ENCODE measurements at regions not wholly inside any gene's neighbourhood (a gene's known extent, or its start where the extent isn't known, plus 50 kb on each side); places are given as distances from the start of the nearest gene placed in this dataset.

GRCh38 chr14:85123755-85124154 is 406.2 kb upstream of the FLRT2 start:
- Histone ChIP-seq H2AFZ (ENCODE audit: low read depth, low read length) (no peak overlapping the region), H3K9ac (ENCODE audit: low read depth, low read length) (no peak overlapping the region), H3K4me2 (ENCODE audit: insufficient read depth, low read length) (no peak overlapping the region), H3K9me3 (ENCODE audit: insufficient read depth, low read length, severe bottlenecking) (no peaks in the 10 kb centered on the region), H3K4me1 (ENCODE audit: insufficient read depth, low read length) (no peaks in the 10 kb centered on the region), H3K27me3 (ENCODE audit: insufficient read depth, low read length, poor library complexity) (no peaks in the 10 kb centered on the region), H3K27ac (ENCODE audit: low read length) (no peak overlapping the region), H3K36me3 (ENCODE audit: insufficient read depth, low read length) (no peaks in the 10 kb centered on the region), H3K4me3 (ENCODE audit: low read depth in 1 of 2, low read length in 2 of 2) (no peak overlapping the region), H3K79me2 (ENCODE audit: insufficient read depth, low read length) (no peaks in the 10 kb centered on the region), H4K20me1 (ENCODE audit: insufficient read depth, low read length) (no peaks in the 10 kb centered on the region)
- ATAC-seq (ENCODE audit: insufficient read depth, low read depth) (no peak), DNase-seq (no peak)
- TF ChIP-seq EZH2 (IDR thresholded peaks at IDR 0.05; ENCODE audit: borderline replicate concordance, low read depth, low read length, severe bottlenecking), result no peak
- TF ChIP-seq, protein P1, sequence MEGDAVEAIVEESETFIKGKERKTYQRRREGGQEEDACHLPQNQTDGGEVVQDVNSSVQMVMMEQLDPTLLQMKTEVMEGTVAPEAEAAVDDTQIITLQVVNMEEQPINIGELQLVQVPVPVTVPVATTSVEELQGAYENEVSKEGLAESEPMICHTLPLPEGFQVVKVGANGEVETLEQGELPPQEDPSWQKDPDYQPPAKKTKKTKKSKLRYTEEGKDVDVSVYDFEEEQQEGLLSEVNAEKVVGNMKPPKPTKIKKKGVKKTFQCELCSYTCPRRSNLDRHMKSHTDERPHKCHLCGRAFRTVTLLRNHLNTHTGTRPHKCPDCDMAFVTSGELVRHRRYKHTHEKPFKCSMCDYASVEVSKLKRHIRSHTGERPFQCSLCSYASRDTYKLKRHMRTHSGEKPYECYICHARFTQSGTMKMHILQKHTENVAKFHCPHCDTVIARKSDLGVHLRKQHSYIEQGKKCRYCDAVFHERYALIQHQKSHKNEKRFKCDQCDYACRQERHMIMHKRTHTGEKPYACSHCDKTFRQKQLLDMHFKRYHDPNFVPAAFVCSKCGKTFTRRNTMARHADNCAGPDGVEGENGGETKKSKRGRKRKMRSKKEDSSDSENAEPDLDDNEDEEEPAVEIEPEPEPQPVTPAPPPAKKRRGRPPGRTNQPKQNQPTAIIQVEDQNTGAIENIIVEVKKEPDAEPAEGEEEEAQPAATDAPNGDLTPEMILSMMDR (IDR thresholded peaks at IDR 0.05; ENCODE audit: borderline replicate concordance, extremely low read depth, low read length, poor library complexity, severe bottlenecking), result no peak

DNA sequence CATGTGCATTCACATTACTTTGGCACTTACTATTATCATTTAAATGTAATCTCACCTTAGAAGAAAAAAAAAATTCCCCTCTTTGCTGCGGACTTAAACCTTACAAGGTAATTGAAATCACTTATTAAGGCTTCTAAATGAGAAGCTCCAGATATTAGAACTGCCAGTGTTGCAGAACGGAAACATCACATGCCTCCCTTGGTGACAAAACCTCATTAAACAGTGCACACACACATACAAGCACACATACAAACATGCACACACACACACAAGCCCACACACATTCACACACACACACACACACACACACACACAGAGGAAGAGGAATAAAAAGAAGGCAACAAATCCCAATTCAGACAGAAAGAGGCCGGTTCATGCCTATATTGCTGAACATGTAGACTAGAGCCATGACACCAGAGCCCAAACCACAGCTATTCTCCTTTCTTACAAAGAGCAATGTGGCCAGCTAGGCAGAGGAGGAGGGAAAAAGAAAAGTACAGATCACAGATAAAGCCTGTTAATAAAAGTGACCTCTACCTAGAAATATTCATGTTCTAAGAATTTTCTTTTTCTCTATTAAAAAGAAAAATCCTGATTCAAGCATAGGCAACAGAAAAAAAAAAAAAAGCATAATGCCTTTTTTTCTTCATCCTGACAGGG is 405.2 kb upstream of the FLRT2 start:
- ATAC-seq (ENCODE audit: insufficient read depth, low read depth) (no peak), DNase-seq (no peak)
- H3K27ac ChIP-seq (ENCODE audit: low read length), result no peak overlapping the region
- H3K27me3 ChIP-seq (ENCODE audit: insufficient read depth, low read length, poor library complexity), result no peaks in the 10 kb centered on the region
- no peak for TF ChIP-seq EZH2 (IDR thresholded peaks at IDR 0.05; ENCODE audit: borderline replicate concordance, low read depth, low read length, severe bottlenecking)
- TF ChIP-seq, protein P1 (IDR thresholded peaks at IDR 0.05; ENCODE audit: borderline replicate concordance, extremely low read depth, low read length, poor library complexity, severe bottlenecking), result no peak
- H3K9ac ChIP-seq (ENCODE audit: low read depth, low read length), result no peak overlapping the region
- H3K4me2 ChIP-seq (ENCODE audit: insufficient read depth, low read length), result no peak overlapping the region
- no peaks in the 10 kb centered on the region for H3K9me3 ChIP-seq (ENCODE audit: insufficient read depth, low read length, severe bottlenecking)
- no peak overlapping the region for H3K4me3 ChIP-seq (ENCODE audit: low read depth in 1 of 2, low read length in 2 of 2)
- no peaks in the 10 kb centered on the region for H4K20me1 ChIP-seq (ENCODE audit: insufficient read depth, low read length)
- H3K36me3 ChIP-seq (ENCODE audit: insufficient read depth, low read length), result no peaks in the 10 kb centered on the region
- no peak overlapping the region for H2AFZ ChIP-seq (ENCODE audit: low read depth, low read length)
- no peaks in the 10 kb centered on the region for H3K79me2 ChIP-seq (ENCODE audit: insufficient read depth, low read length)
- no peaks in the 10 kb centered on the region for H3K4me1 ChIP-seq (ENCODE audit: insufficient read depth, low read length)

- no peaks in the 10 kb centered on the region for H3K79me2 ChIP-seq (ENCODE audit: insufficient read depth, low read length)
- H3K4me3 ChIP-seq (ENCODE audit: low read depth in 1 of 2, low read length in 2 of 2), result no peak overlapping the region
- no peak overlapping the region for H3K4me2 ChIP-seq (ENCODE audit: insufficient read depth, low read length)
- DNase-seq, result no peak
- H3K9me3 ChIP-seq (ENCODE audit: insufficient read depth, low read length, severe bottlenecking), result no peaks in the 10 kb centered on the region
- no peaks in the 10 kb centered on the region for H3K36me3 ChIP-seq (ENCODE audit: insufficient read depth, low read length)
- no peaks in the 10 kb centered on the region for H4K20me1 ChIP-seq (ENCODE audit: insufficient read depth, low read length)
- ATAC-seq (ENCODE audit: insufficient read depth, low read depth), result no peak
- no peaks in the 10 kb centered on the region for H3K27me3 ChIP-seq (ENCODE audit: insufficient read depth, low read length, poor library complexity)
- H3K9ac ChIP-seq (ENCODE audit: low read depth, low read length), result no peak overlapping the region
- no peaks in the 10 kb centered on the region for H3K4me1 ChIP-seq (ENCODE audit: insufficient read depth, low read length)
- no peak overlapping the region for H3K27ac ChIP-seq (ENCODE audit: low read length)
- TF ChIP-seq, protein P1 (IDR thresholded peaks at IDR 0.05; ENCODE audit: borderline replicate concordance, extremely low read depth, low read length, poor library complexity, severe bottlenecking), result no peak
- TF ChIP-seq EZH2 (IDR thresholded peaks at IDR 0.05; ENCODE audit: borderline replicate concordance, low read depth, low read length, severe bottlenecking), result no peak
- no peak overlapping the region for H2AFZ ChIP-seq (ENCODE audit: low read depth, low read length)
These were observed 404.7 kb upstream of the FLRT2 start for GRCh38 chr14:85125291-85125670.

Measured in DND-41 (cell line).